ENCODE measurements at regions not wholly inside any gene's neighbourhood (a gene's known extent, or its start where the extent isn't known, plus 50 kb on each side); places are given as distances from the start of the nearest gene placed in this dataset.

GRCh38 chr9:22815246-22815645, 368.6 kb downstream of the DMRTA1 start:
- TF ChIP-seq CTCF (IDR thresholded peaks at IDR 0.05; ENCODE audit: insufficient read depth, low read length, poor library complexity, severe bottlenecking) (no peak), EZH2phosphoT487 (conservative IDR thresholded peaks at IDR 0.05; ENCODE audit: low read length) (no peak)

Measured in SU-DHL-6 (cell line).